ENCODE measurements at regions not wholly inside any gene's neighbourhood (a gene's known extent, or its start where the extent isn't known, plus 50 kb on each side); places are given as distances from the start of the nearest gene placed in this dataset.

- H4K5ac ChIP-seq (ENCODE audit: low read depth, low read length), result no peak overlapping the region
- H3K27ac ChIP-seq (ENCODE audit: insufficient read depth, low read length), result no peak overlapping the region
- no peaks in the 10 kb centered on the region for H3K9me3 ChIP-seq (ENCODE audit: control insufficient read depth, insufficient read depth, low read length)
- H3K4ac ChIP-seq (ENCODE audit: low read depth, low read length), result no peak overlapping the region
- no peak overlapping the region for H4K8ac ChIP-seq (ENCODE audit: low read depth in 2 of 2, low read length in 2 of 2)
- H3K9me1 ChIP-seq (ENCODE audit: insufficient read depth, low read length), result no peaks in the 10 kb centered on the region
- no peaks in the 10 kb centered on the region for H3K79me1 ChIP-seq (ENCODE audit: low read depth in 1 of 2, low read length in 2 of 2)
- no peak for TF ChIP-seq FOS (IDR thresholded peaks at IDR 0.05; ENCODE audit: low read depth, low read length)
- no peak for TF ChIP-seq RAD21 (IDR thresholded peaks at IDR 0.05; ENCODE audit: low read length)
- in situ Hi-C loops (cut with MboI; ENCODE audit: low sequenced_read_pairs) (no loop called here), dilution Hi-C loops (cut with HindIII; ENCODE audit: low sequenced_read_pairs, unreplicated experiment) (no loop called here), intact Hi-C loops (cut with micrococcal nuclease) (no loop called here)
- H2AFZ ChIP-seq (replicated peaks; ENCODE audit: low read length, poor library complexity), result no peak overlapping the region
- H2AK5ac ChIP-seq (ENCODE audit: low read depth, low read length), result no peak overlapping the region
- H3K9ac ChIP-seq (ENCODE audit: low read depth, low read length), result no peak overlapping the region
- H3K4me2 ChIP-seq (ENCODE audit: low read depth, low read length), result no peak overlapping the region
- no peak overlapping the region for H2BK20ac ChIP-seq (ENCODE audit: low read depth, low read length)
- ATAC-seq (ENCODE audit: low read depth) (no peak), DNase-seq (no peak)
- H3K23ac ChIP-seq (ENCODE audit: low read depth, low read length), result no peak overlapping the region
- no peak overlapping the region for H3K14ac ChIP-seq (replicated peaks; ENCODE audit: low read depth, low read length)
- ChIA-PET POLR2A (ENCODE audit: unreplicated experiment) (no interaction called here), CTCF (no interaction called here)
- BruUV-seq (replicated peaks), result no TSS peak
- H3K18ac ChIP-seq (ENCODE audit: low read depth, low read length), result no peak overlapping the region
- no peaks in the 10 kb centered on the region for H3K36me3 ChIP-seq (ENCODE audit: control insufficient read depth, insufficient read depth, low read length)
- H2BK15ac ChIP-seq (ENCODE audit: low read depth, low read length), result no peak overlapping the region
- H2BK120ac ChIP-seq (ENCODE audit: low read depth, low read length), result no peak overlapping the region
- no peaks in the 10 kb centered on the region for H3K4me1 ChIP-seq (ENCODE audit: control insufficient read depth, insufficient read depth, low read length)
- no peak overlapping the region for H4K91ac ChIP-seq (ENCODE audit: insufficient read depth, low read depth, low read length)
- no peak overlapping the region for H3K56ac ChIP-seq (ENCODE audit: extremely low read depth, insufficient read depth, low read length)
- peak overlapping the region; percentile 5 for H2AK9ac ChIP-seq (replicated peaks; ENCODE audit: low read depth, low read length, poor library complexity)
- H3K27me3 ChIP-seq (ENCODE audit: control insufficient read depth, insufficient read depth, low read length), result no peaks in the 10 kb centered on the region
- H3K4me3 ChIP-seq (ENCODE audit: insufficient read depth, low read depth, low read length), result no peak overlapping the region
- WGBS, 2 experiments (ENCODE audit: extremely low coverage in 2 of 2, insufficient read length in 1 of 2), result no CpG with 5 or more reads among the region's 7 CpGs
- no peaks in the 10 kb centered on the region for H4K20me1 ChIP-seq (ENCODE audit: insufficient read depth, low read length)
- no peak overlapping the region for H2BK5ac ChIP-seq (ENCODE audit: low read depth, low read length, poor library complexity, severe bottlenecking)
These were observed 150.1 kb downstream of the SNX10 start for GRCh38 chr7:26441611-26442277.
